ENCODE measurements at regions not wholly inside any gene's neighbourhood (a gene's known extent, or its start where the extent isn't known, plus 50 kb on each side); places are given as distances from the start of the nearest gene placed in this dataset.

- ATAC-seq: no peak
- DNase-seq: no peak
These were observed 76.0 kb downstream of the FAM124B start for GRCh38 chr2:224325941-224326340.

GRCh38 chr2:224324604-224325003, 77.3 kb downstream of the FAM124B start:
- ATAC-seq (no peak), DNase-seq (no peak)

- DNase-seq (no peak), ATAC-seq (no peak)
These were observed 81.2 kb downstream of the FAM124B start for GRCh38 chr2:224320660-224321059.

- DNase-seq (no peak), ATAC-seq (no peak)
These were observed 82.2 kb downstream of the FAM124B start for GRCh38 chr2:224319750-224320149.

- no peak for ATAC-seq
These were observed 89.2 kb downstream of the FAM124B start for GRCh38 chr2:224312741-224313140.

GRCh38 chr2:224310943-224311625, 90.8 kb downstream of the FAM124B start:
- no peak for ATAC-seq

More at GRCh38 chr2:224312741-224313140, 89.2 kb downstream of the FAM124B start:
- no peak for DNase-seq

GRCh38 chr2:224309176-224309575, 92.7 kb downstream of the FAM124B start:
- ATAC-seq (no peak), DNase-seq (no peak)

More at GRCh38 chr2:224310943-224311625, 90.8 kb downstream of the FAM124B start:
- no peak for DNase-seq

GRCh38 chr2:224308272-224308911, 93.5 kb downstream of the FAM124B start:
- DNase-seq: no peak
- peak; percentile 65 for ATAC-seq

- ATAC-seq (no peak), DNase-seq (no peak)
These were observed 99.0 kb downstream of the FAM124B start for GRCh38 chr2:224302952-224303351.

GRCh38 chr2:224293976-224294375, 107.9 kb downstream of the FAM124B start:
- DNase-seq (no peak), ATAC-seq (no peak)

- no peak for DNase-seq
- ATAC-seq: no peak
These were observed 114.4 kb downstream of the FAM124B start for GRCh38 chr2:224287531-224287930.

GRCh38 chr2:224286923-224287322, 115.0 kb downstream of the FAM124B start:
- ATAC-seq (peak; percentile 46), DNase-seq (no peak)

GRCh38 chr2:224284134-224284946, 117.6 kb downstream of the FAM124B start:
- DNase-seq: peak; percentile 5

GRCh38 chr2:224283466-224283965, 118.4 kb downstream of the FAM124B start:
- DNase-seq (no peak), ATAC-seq (no peak)

More at GRCh38 chr2:224284134-224284946, 117.6 kb downstream of the FAM124B start:
- no peak for ATAC-seq

- no peak for DNase-seq
- ATAC-seq: no peak
These were observed 120.5 kb downstream of the FAM124B start for GRCh38 chr2:224281374-224281773.

GRCh38 chr2:224278531-224278930, 123.4 kb downstream of the FAM124B start:
- no peak for DNase-seq
- ATAC-seq: no peak

GRCh38 chr2:224276251-224276650, 125.7 kb downstream of the FAM124B start:
- ATAC-seq (no peak), DNase-seq (no peak)

GRCh38 chr2:224272237-224272910, 129.5 kb downstream of the FAM124B start:
- no peak for DNase-seq
- no peak for ATAC-seq

GRCh38 chr2:224271617-224272236, 130.2 kb downstream of the FAM124B start:
- ATAC-seq (no peak), DNase-seq (no peak)

GRCh38 chr2:224268441-224268840, 133.5 kb downstream of the FAM124B start:
- DNase-seq (no peak), ATAC-seq (no peak)

- no peak for DNase-seq
- ATAC-seq: no peak
These were observed 137.6 kb downstream of the FAM124B start for GRCh38 chr2:224264259-224264658.

GRCh38 chr2:224263571-224264043, 138.3 kb downstream of the FAM124B start:
- no peak for DNase-seq
- no peak for ATAC-seq
